ENCODE measurements at regions not wholly inside any gene's neighbourhood (a gene's known extent, or its start where the extent isn't known, plus 50 kb on each side); places are given as distances from the start of the nearest gene placed in this dataset.
"Not testable (repeated sequence)": the region's sequence is repeated elsewhere in the genome, so short reads cannot be mapped to it uniquely, and the experiment has no call there.

DNA sequence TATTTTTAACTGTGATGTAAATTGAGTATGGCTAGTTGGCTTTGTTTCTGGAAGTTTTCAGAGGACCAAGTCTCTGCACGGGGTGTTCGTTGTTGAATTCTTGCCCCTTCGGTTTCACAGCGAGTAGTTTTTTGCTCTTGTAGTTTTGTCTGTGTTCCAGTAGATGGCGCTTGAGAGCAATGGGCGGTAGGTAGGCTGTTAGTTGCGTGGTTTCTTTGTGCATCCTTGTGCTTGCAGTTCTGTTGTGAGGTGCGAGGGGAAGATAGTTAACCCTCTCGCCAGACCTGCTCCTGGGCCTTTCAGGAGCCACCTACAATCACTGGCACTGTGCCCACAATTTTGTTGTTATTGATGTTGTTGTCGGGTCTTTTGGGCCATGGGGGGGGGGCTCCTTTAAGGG lies 118.1 kb downstream of the SPIN4 start:
- TF ChIP-seq, protein P1, sequence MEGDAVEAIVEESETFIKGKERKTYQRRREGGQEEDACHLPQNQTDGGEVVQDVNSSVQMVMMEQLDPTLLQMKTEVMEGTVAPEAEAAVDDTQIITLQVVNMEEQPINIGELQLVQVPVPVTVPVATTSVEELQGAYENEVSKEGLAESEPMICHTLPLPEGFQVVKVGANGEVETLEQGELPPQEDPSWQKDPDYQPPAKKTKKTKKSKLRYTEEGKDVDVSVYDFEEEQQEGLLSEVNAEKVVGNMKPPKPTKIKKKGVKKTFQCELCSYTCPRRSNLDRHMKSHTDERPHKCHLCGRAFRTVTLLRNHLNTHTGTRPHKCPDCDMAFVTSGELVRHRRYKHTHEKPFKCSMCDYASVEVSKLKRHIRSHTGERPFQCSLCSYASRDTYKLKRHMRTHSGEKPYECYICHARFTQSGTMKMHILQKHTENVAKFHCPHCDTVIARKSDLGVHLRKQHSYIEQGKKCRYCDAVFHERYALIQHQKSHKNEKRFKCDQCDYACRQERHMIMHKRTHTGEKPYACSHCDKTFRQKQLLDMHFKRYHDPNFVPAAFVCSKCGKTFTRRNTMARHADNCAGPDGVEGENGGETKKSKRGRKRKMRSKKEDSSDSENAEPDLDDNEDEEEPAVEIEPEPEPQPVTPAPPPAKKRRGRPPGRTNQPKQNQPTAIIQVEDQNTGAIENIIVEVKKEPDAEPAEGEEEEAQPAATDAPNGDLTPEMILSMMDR (IDR thresholded peaks at IDR 0.05) = not testable (repeated sequence)
- TF ChIP-seq POLR2A (IDR thresholded peaks at IDR 0.05) = not testable (repeated sequence)

All from heart left ventricle (tissue), 13 donors.